Neural progenitor cell (in vitro differentiated cells): ENCODE measurements at regions not wholly inside any gene's neighbourhood (a gene's known extent, or its start where the extent isn't known, plus 50 kb on each side); places are given as distances from the start of the nearest gene placed in this dataset.

Source experiments
- DNase-seq: peaks from one replicate; pipeline ENCODE4 v3.0.0-alpha.2; 2016; ENCODE audit warnings: low spot score
- H2AFZ ChIP-seq: fragments of 200-600 bp; sonication (generic); replicated peaks from 2 replicates; pipeline ENCODE4 v1.6.1; 2016; ENCODE audit warnings: antibody characterized with exemption
- H3F3A ChIP-seq: fragments of 200-600 bp; sonication (generic); 2 replicates; pipeline ENCODE4 v1.6.1; 2016; ENCODE audit warnings: antibody characterized with exemption, low read depth
- H3K27ac ChIP-seq: fragments of 200-600 bp; sonication (generic); 2 replicates; pipeline ENCODE4 v1.5.1; 2016; ENCODE audit warnings: mild to moderate bottlenecking
- H3K27me3 ChIP-seq: fragments of 200-600 bp; sonication (generic); 2 replicates; pipeline ENCODE4 v1.6.1; 2016; ENCODE audit warnings: mild to moderate bottlenecking, moderate library complexity
- H3K36me3 ChIP-seq: fragments of 200-600 bp; sonication (generic); 2 replicates; pipeline ENCODE4 v1.5.1; 2016
- H3K4me1 ChIP-seq: fragments of 200-600 bp; sonication (generic); 2 replicates; pipeline ENCODE4 v1.6.1; 2016; ENCODE audit warnings: mixed run types
- H3K4me2 ChIP-seq: fragments of 200-600 bp; sonication (generic); 2 replicates; pipeline ENCODE4 v1.6.1; 2016
- H3K4me3 ChIP-seq: fragments of 200-600 bp; sonication (generic); 2 replicates; pipeline ENCODE4 v1.5.1; 2016
- H3K79me2 ChIP-seq: fragments of 200-600 bp; sonication (generic); 2 replicates; pipeline ENCODE4 v1.6.1; 2016; ENCODE audit warnings: low read depth
- H3K9ac ChIP-seq: fragments of 200-600 bp; sonication (generic); 2 replicates; pipeline ENCODE4 v1.6.1; 2016
- H3K9me3 ChIP-seq: fragments of 200-600 bp; sonication (generic); 2 replicates; pipeline ENCODE4 v1.5.1; 2016; ENCODE audit warnings: low read depth
- H4K20me1 ChIP-seq: fragments of 200-600 bp; sonication (generic); 2 replicates; pipeline ENCODE4 v1.6.1; 2016; ENCODE audit warnings: low read depth
- H3K27ac Mint-ChIP-seq: 3 replicates; pipeline ENCODE4 v1.8.0; 2021; ENCODE audit warnings: mixed read lengths
- H3K27me3 Mint-ChIP-seq: 2 replicates; pipeline ENCODE4 v1.8.0; 2022; ENCODE audit warnings: low read depth, mild to moderate bottlenecking, inconsistent platforms, moderate library complexity, mixed read lengths; ENCODE audit not compliant: insufficient read depth
- H3K36me3 Mint-ChIP-seq: 3 replicates; pipeline ENCODE4 v1.8.0; 2021; ENCODE audit warnings: mixed read lengths
- H3K4me1 Mint-ChIP-seq: 3 replicates; pipeline ENCODE4 v1.8.0; 2021; ENCODE audit warnings: mixed read lengths
- H3K4me3 Mint-ChIP-seq: 3 replicates; pipeline ENCODE4 v1.8.0; 2021; ENCODE audit warnings: mild to moderate bottlenecking, moderate library complexity, mixed read lengths
- H3K9me3 Mint-ChIP-seq: 3 replicates; pipeline ENCODE4 v1.8.0; 2020; ENCODE audit warnings: mixed read lengths
- CTCF ChIP-seq: fragments of 200-600 bp; sonication (generic); IDR thresholded peaks from 2 replicates; pipeline ENCODE4 v1.5.1; 2017; ENCODE audit warnings: antibody characterized with exemption, mild to moderate bottlenecking
- EZH2 ChIP-seq: fragments of 200-600 bp; sonication (generic); IDR thresholded peaks from 2 replicates; pipeline ENCODE4 v1.6.1; 2017; ENCODE audit warnings: antibody characterized with exemption, mild to moderate bottlenecking, moderate library complexity
- EZH2phosphoT487 ChIP-seq: fragments of 200-600 bp; sonication (generic); IDR thresholded peaks from 2 replicates; pipeline ENCODE4 v1.6.1; 2017; ENCODE audit warnings: antibody characterized with exemption

- TF ChIP-seq CTCF, result no peak
- TF ChIP-seq EZH2, result no peak
- TF ChIP-seq EZH2phosphoT487, result no peak
- no peak for DNase-seq
- Histone ChIP-seq H3K9me3 (peaks cover 8% of the 10 kb centered on the region), H3K27me3 (no peaks in the 10 kb centered on the region), H2AFZ (no peak overlapping the region), H3K79me2 (no peaks in the 10 kb centered on the region), H4K20me1 (no peaks in the 10 kb centered on the region), H3K4me3 (no peak overlapping the region), H3K36me3 (peaks cover 5% of the 10 kb centered on the region), H3K9ac (no peak overlapping the region), H3K27ac (no peak overlapping the region), H3K4me1 (peaks cover 15% of the 10 kb centered on the region), H3K4me2 (no peak overlapping the region), H3F3A (peaks cover 18% of the 10 kb centered on the region)
- Mint-ChIP-seq H3K36me3 (no peaks in the 10 kb centered on the region), H3K9me3 (no peaks in the 10 kb centered on the region), H3K4me3 (no peak overlapping the region), H3K27ac (no peak overlapping the region), H3K4me1 (no peaks in the 10 kb centered on the region), H3K27me3 (peaks cover 2% of the 10 kb centered on the region)
Observed at GRCh38 chr2:180258579-180258978, 251.5 kb upstream of the CWC22 start.

- H3K4me2 ChIP-seq, result no peak overlapping the region
- no peaks in the 10 kb centered on the region for H3K27me3 ChIP-seq
- peaks cover 8% of the 10 kb centered on the region for H3K9me3 ChIP-seq
- H3K4me1 Mint-ChIP-seq, result no peaks in the 10 kb centered on the region
- DNase-seq, result no peak
- H3K79me2 ChIP-seq, result no peaks in the 10 kb centered on the region
- TF ChIP-seq EZH2, result no peak
- TF ChIP-seq CTCF, result no peak
- no peak for TF ChIP-seq EZH2phosphoT487
- no peak overlapping the region for H3K4me3 ChIP-seq
- H3F3A ChIP-seq, result peaks cover 18% of the 10 kb centered on the region
- peaks cover 15% of the 10 kb centered on the region for H3K4me1 ChIP-seq
- no peaks in the 10 kb centered on the region for H3K9me3 Mint-ChIP-seq
- H3K36me3 Mint-ChIP-seq, result no peaks in the 10 kb centered on the region
- H4K20me1 ChIP-seq, result no peaks in the 10 kb centered on the region
- peaks cover 5% of the 10 kb centered on the region for H3K36me3 ChIP-seq
- H3K4me3 Mint-ChIP-seq, result no peak overlapping the region
- peaks cover 2% of the 10 kb centered on the region for H3K27me3 Mint-ChIP-seq
- no peak overlapping the region for H2AFZ ChIP-seq
- H3K27ac ChIP-seq, result no peak overlapping the region
- H3K27ac Mint-ChIP-seq, result no peak overlapping the region
- no peak overlapping the region for H3K9ac ChIP-seq
Observed at GRCh38 chr2:180258041-180258537, 251.0 kb upstream of the CWC22 start.

GRCh38 chr2:180257247-180257646 is 250.2 kb upstream of the CWC22 start:
- Mint-ChIP-seq H3K27me3 (peaks cover 2% of the 10 kb centered on the region), H3K36me3 (no peaks in the 10 kb centered on the region), H3K9me3 (no peaks in the 10 kb centered on the region), H3K4me1 (no peaks in the 10 kb centered on the region), H3K4me3 (no peak overlapping the region), H3K27ac (no peak overlapping the region)
- H4K20me1 ChIP-seq, result no peaks in the 10 kb centered on the region
- peaks cover 5% of the 10 kb centered on the region for H3K36me3 ChIP-seq
- H3K4me2 ChIP-seq, result no peak overlapping the region
- peaks cover 8% of the 10 kb centered on the region for H3K9me3 ChIP-seq
- no peak for DNase-seq
- H3F3A ChIP-seq, result peaks cover 18% of the 10 kb centered on the region
- no peak overlapping the region for H3K4me3 ChIP-seq
- no peak overlapping the region for H3K27ac ChIP-seq
- no peaks in the 10 kb centered on the region for H3K79me2 ChIP-seq
- no peak for TF ChIP-seq EZH2
- H3K27me3 ChIP-seq, result no peaks in the 10 kb centered on the region
- H3K4me1 ChIP-seq, result peaks cover 15% of the 10 kb centered on the region
- no peak overlapping the region for H2AFZ ChIP-seq
- no peak overlapping the region for H3K9ac ChIP-seq

GRCh38 chr2:180255981-180256380 is 248.9 kb upstream of the CWC22 start:
- Mint-ChIP-seq H3K27ac (no peak overlapping the region), H3K4me3 (no peak overlapping the region), H3K4me1 (no peaks in the 10 kb centered on the region)

More at GRCh38 chr2:180255981-180256380, 248.9 kb upstream of the CWC22 start:
- TF ChIP-seq EZH2phosphoT487 (no peak), CTCF (no peak), EZH2 (no peak)
- H3K79me2 ChIP-seq, result no peaks in the 10 kb centered on the region
- DNase-seq, result no peak
- no peaks in the 10 kb centered on the region for H3K27me3 Mint-ChIP-seq
- H3K27ac ChIP-seq, result no peak overlapping the region
- no peaks in the 10 kb centered on the region for H4K20me1 ChIP-seq
- no peak overlapping the region for H3K4me2 ChIP-seq
- peaks cover 5% of the 10 kb centered on the region for H3K36me3 ChIP-seq
- no peak overlapping the region for H2AFZ ChIP-seq
- no peak overlapping the region for H3K9ac ChIP-seq
- H3F3A ChIP-seq, result peaks cover 11% of the 10 kb centered on the region
- H3K36me3 Mint-ChIP-seq, result no peaks in the 10 kb centered on the region
- no peaks in the 10 kb centered on the region for H3K9me3 Mint-ChIP-seq
- no peaks in the 10 kb centered on the region for H3K27me3 ChIP-seq
- peaks cover 8% of the 10 kb centered on the region for H3K9me3 ChIP-seq
- H3K4me3 ChIP-seq, result no peak overlapping the region
- peaks cover 8% of the 10 kb centered on the region for H3K4me1 ChIP-seq
